Loucy (cell line): ENCODE measurements at regions not wholly inside any gene's neighbourhood (a gene's known extent, or its start where the extent isn't known, plus 50 kb on each side); places are given as distances from the start of the nearest gene placed in this dataset.

Source experiments
- CTCF ChIP-seq: fragments of 200-600 bp; sonication (generic); conservative IDR thresholded peaks from 2 replicates; pipeline ENCODE4 v1.5.1; 2014; ENCODE audit warnings: mild to moderate bottlenecking, antibody characterized with exemption, low read length
- EZH2phosphoT487 ChIP-seq: fragments of 200-600 bp; IDR thresholded peaks from 2 replicates; pipeline ENCODE4 v1.6.1; 2018; ENCODE audit warnings: antibody characterized with exemption, mild to moderate bottlenecking, moderate library complexity, borderline replicate concordance

- TF ChIP-seq CTCF (no peak), EZH2phosphoT487 (no peak)
Measured at GRCh38 chr6:27755768-27756167, 156.4 kb downstream of the OR2B2 start.
